ENCODE measurements at regions not wholly inside any gene's neighbourhood (a gene's known extent, or its start where the extent isn't known, plus 50 kb on each side); places are given as distances from the start of the nearest gene placed in this dataset.

DNA sequence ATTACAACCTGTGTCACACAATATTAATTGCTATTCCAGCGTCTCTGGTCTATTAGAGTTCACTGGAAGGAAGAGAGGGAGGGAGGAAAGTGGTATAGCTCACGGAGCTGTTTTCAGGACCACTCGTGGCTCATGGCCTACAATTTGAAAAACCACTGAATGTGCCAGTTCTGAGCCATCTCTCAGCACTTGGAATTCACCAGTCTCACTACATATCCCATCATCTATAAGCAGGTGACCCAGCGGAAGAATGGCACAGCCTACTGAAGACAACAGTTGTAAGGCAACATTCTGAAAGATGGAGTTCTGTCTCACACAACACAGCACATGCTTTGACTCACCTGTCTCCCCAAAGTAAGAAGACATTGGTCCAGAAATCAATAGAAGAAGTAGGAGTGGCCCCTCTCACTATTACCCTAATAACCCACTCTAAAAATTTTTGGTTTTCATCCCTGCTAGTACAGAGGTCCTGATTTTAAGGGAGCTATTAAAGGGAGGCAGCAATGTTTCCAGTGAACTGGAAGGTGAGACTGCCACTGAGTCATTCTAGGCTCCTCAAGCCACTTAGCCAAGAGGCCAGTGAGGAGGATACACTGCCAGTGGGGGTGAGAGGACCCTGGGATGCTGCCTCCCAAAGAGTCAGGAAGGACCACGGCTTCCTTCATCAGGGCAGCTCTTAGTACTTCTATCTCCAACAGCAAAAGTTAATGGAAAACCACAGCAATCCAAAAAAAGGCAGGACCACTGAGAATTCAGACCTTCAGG, 50.0 kb upstream of the DOCK9 start:
- Histone ChIP-seq H3K9ac (ENCODE audit: low read length) (no peak overlapping the region), H3K27ac (ENCODE audit: low read length) (no peak overlapping the region), H3K36me3 (ENCODE audit: control insufficient read depth, low read depth, low read length) (no peaks in the 10 kb centered on the region), H3K27me3 (ENCODE audit: control insufficient read depth, insufficient read depth, low read length) (no peaks in the 10 kb centered on the region), H3K9me3 (ENCODE audit: control insufficient read depth, low read depth, low read length) (no peaks in the 10 kb centered on the region), H3K4me3 (ENCODE audit: low read length) (no peak overlapping the region), H3K4me1 (ENCODE audit: control insufficient read depth, low read depth, low read length) (no peaks in the 10 kb centered on the region)

DNA sequence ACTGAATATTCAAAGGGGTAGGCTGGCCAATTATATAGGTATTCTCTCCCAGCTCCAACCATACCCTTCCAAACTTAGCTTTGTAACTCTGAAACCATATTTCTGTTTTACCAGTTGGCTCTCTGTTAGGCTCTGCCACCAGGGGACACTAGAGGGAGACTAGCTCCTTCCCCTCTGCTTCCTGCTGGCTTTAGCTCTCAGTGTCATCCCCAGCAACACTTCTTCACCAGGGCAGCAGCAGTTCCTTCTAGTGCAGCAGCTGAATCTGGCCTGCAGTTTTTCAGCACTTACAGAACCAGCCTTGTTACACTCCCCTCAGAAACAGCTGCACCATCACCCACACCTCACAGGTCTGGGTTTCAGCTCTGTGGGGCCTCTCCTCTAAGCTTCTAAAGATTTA, 51.0 kb upstream of the DOCK9 start:
- no peak overlapping the region for H3K9ac ChIP-seq (ENCODE audit: low read length)
- H3K27ac ChIP-seq (ENCODE audit: low read length), result no peak overlapping the region
- no peaks in the 10 kb centered on the region for H3K4me1 ChIP-seq (ENCODE audit: control insufficient read depth, low read depth, low read length)
- H3K27me3 ChIP-seq (ENCODE audit: control insufficient read depth, insufficient read depth, low read length), result no peaks in the 10 kb centered on the region
- no peaks in the 10 kb centered on the region for H3K9me3 ChIP-seq (ENCODE audit: control insufficient read depth, low read depth, low read length)
- no peak overlapping the region for H3K4me3 ChIP-seq (ENCODE audit: low read length)
- H3K36me3 ChIP-seq (ENCODE audit: control insufficient read depth, low read depth, low read length), result no peaks in the 10 kb centered on the region

DNA sequence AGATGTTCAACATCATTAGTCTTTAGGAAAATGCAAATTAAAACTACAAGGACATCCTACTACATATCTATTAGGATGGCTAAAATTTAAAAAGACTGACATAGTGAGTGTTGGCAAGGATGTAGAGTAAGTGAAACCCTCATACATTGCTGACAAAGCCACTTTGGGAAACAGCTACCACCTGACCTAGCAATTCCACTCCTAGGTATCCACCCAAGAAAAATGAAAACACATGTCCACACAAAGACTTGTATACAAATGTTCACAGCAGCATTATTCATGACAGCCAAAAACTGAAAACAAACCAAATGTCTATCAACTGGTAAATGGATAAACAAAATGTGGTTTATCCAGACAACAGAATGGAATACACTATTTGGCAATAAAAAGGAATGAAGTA, 51.7 kb upstream of the DOCK9 start:
- Histone ChIP-seq H3K4me3 (ENCODE audit: low read length) (no peak overlapping the region), H3K9ac (ENCODE audit: low read length) (no peak overlapping the region), H3K36me3 (ENCODE audit: control insufficient read depth, low read depth, low read length) (no peaks in the 10 kb centered on the region), H3K4me1 (ENCODE audit: control insufficient read depth, low read depth, low read length) (no peaks in the 10 kb centered on the region), H3K27me3 (ENCODE audit: control insufficient read depth, insufficient read depth, low read length) (no peaks in the 10 kb centered on the region), H3K27ac (ENCODE audit: low read length) (no peak overlapping the region), H3K9me3 (ENCODE audit: control insufficient read depth, low read depth, low read length) (no peaks in the 10 kb centered on the region)

DNA sequence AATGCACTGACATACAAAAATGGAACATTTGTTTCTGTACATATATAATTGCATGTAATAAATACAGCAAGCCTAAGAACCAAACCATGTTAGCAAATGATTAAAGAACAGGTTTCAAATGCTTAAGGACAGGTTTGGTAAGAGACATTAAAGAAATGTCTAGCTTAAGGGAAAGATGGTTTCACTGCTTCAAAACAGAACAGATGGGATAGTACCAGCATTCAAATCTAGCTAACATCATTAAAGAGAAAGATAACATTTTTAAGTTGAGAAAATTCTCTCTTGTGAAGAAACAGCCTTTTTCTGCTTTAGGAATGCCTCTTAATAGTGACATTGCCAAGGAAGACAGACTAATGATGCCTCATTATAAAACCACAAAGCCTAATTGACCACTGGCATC, 52.5 kb upstream of the DOCK9 start:
- H3K9me3 ChIP-seq (ENCODE audit: control insufficient read depth, low read depth, low read length), result no peaks in the 10 kb centered on the region
- H3K27ac ChIP-seq (ENCODE audit: low read length), result no peak overlapping the region
- H3K4me1 ChIP-seq (ENCODE audit: control insufficient read depth, low read depth, low read length), result no peaks in the 10 kb centered on the region
- no peak overlapping the region for H3K9ac ChIP-seq (ENCODE audit: low read length)
- H3K4me3 ChIP-seq (ENCODE audit: low read length), result no peak overlapping the region
- no peaks in the 10 kb centered on the region for H3K27me3 ChIP-seq (ENCODE audit: control insufficient read depth, insufficient read depth, low read length)
- no peaks in the 10 kb centered on the region for H3K36me3 ChIP-seq (ENCODE audit: control insufficient read depth, low read depth, low read length)

DNA sequence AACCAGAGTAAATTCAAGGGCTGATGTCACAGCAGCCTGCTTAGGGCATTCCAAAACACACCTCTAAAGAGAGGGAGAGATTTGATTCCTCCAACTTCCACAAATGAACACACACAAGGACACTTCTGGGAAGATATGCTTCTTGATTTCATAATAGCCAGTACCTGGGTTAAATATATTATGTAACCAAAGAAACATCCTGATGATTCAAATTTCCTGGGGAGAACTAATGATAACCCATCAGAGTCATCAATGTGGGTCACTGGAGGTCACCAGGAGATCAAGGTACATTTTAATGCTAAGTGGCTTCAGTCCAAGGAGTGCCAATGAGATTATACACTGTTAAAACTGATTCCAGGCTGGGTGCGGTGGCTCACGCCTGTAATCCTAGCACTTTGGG, 54.0 kb upstream of the DOCK9 start:
- Histone ChIP-seq H3K27me3 (ENCODE audit: control insufficient read depth, insufficient read depth, low read length) (no peaks in the 10 kb centered on the region), H3K9me3 (ENCODE audit: control insufficient read depth, low read depth, low read length) (no peaks in the 10 kb centered on the region), H3K4me1 (ENCODE audit: control insufficient read depth, low read depth, low read length) (no peaks in the 10 kb centered on the region), H3K4me3 (ENCODE audit: low read length) (no peak overlapping the region), H3K27ac (ENCODE audit: low read length) (no peak overlapping the region), H3K36me3 (ENCODE audit: control insufficient read depth, low read depth, low read length) (no peaks in the 10 kb centered on the region), H3K9ac (ENCODE audit: low read length) (no peak overlapping the region)

DNA sequence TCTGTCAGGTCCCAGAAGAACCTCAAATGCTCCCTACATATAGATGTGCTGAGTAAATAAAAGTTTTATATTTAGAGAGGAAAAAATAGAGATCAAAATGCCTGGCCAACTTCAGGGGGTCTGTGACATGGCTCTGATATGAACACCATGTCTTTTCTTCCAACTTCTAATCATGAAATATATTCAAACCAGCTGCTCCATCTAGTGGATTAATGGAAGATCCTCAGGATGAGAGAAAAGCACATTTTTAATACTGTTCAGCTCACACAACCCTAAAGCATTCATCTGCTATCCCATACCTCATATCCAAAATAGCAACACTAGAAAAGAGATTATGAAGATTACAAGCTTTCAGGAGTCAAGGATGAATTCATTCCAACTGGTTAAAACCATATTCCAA, 56.0 kb upstream of the DOCK9 start:
- Histone ChIP-seq H3K9me3 (ENCODE audit: control insufficient read depth, low read depth, low read length) (no peaks in the 10 kb centered on the region), H3K4me1 (ENCODE audit: control insufficient read depth, low read depth, low read length) (no peaks in the 10 kb centered on the region), H3K9ac (ENCODE audit: low read length) (no peak overlapping the region)

DNA sequence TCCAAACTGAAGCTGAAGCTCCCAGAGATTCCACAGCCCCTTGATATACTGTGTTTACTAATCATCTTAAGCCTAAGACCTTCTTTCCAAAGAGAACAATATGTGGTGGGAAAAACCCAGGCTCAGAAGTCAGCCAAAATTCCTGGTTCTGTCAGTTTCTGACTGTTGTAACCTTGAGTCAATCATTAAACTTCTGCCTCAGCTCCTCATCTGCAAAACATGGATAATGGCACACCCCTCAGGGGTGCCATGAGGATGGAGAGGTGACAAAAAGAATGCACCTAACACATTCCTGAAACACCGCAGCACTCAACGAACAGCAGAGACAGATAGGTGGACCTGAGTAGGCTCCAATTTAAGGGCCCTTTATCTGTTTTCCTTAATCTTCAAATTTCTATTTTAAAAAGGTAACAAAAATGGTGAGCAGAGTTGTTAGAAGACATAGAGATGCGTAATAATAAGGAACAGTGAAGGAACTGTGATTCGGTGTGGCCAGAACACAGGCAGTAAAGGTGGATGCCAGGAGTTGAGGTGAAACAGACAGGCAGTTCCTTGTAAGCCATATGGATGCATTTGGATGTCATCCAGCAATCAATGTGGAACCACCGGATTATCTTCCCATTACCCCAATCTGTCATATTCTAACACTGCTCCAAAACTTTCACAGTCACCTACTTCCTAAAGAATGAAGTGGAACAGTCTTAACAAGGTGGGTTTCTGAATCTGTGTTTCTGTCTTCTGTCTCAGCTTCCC, 56.6 kb upstream of the DOCK9 start:
- H3K27me3 ChIP-seq (ENCODE audit: control insufficient read depth, insufficient read depth, low read length), result no peaks in the 10 kb centered on the region

More for the DNA sequence above, 56.0 kb upstream of the DOCK9 start:
- no peak overlapping the region for H3K4me3 ChIP-seq (ENCODE audit: low read length)
- H3K36me3 ChIP-seq (ENCODE audit: control insufficient read depth, low read depth, low read length), result no peaks in the 10 kb centered on the region
- no peak overlapping the region for H3K27ac ChIP-seq (ENCODE audit: low read length)
- H3K27me3 ChIP-seq (ENCODE audit: control insufficient read depth, insufficient read depth, low read length), result no peaks in the 10 kb centered on the region

DNA sequence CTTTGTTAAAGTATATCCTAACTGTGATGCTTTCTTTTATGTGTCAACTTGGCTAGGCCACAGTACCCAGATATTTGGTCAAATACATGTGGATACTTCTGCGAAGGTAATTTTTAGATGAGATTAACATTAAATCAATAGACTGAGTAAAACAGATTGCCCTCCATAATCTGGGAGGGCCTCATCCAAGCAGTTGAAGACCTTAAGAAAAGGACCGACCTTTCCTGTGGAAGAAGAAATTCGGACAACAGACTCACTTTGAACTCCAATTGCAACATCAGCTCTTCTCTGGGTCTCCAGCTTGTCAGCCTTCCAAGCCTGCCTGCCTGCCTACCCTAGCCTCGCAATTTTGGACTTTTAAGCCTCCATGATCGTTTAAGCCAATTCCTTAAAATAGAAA, 57.9 kb upstream of the DOCK9 start:
- Histone ChIP-seq H3K4me3 (ENCODE audit: low read length) (no peak overlapping the region), H3K27ac (ENCODE audit: low read length) (no peak overlapping the region), H3K4me1 (ENCODE audit: control insufficient read depth, low read depth, low read length) (no peaks in the 10 kb centered on the region), H3K9me3 (ENCODE audit: control insufficient read depth, low read depth, low read length) (no peaks in the 10 kb centered on the region), H3K27me3 (ENCODE audit: control insufficient read depth, insufficient read depth, low read length) (no peaks in the 10 kb centered on the region), H3K9ac (ENCODE audit: low read length) (no peak overlapping the region), H3K36me3 (ENCODE audit: control insufficient read depth, low read depth, low read length) (no peaks in the 10 kb centered on the region)

More for the DNA sequence above, 56.6 kb upstream of the DOCK9 start:
- H3K4me1 ChIP-seq (ENCODE audit: control insufficient read depth, low read depth, low read length), result no peaks in the 10 kb centered on the region
- H3K9me3 ChIP-seq (ENCODE audit: control insufficient read depth, low read depth, low read length), result no peaks in the 10 kb centered on the region
- H3K4me3 ChIP-seq (ENCODE audit: low read length), result no peak overlapping the region
- H3K36me3 ChIP-seq (ENCODE audit: control insufficient read depth, low read depth, low read length), result no peaks in the 10 kb centered on the region
- H3K9ac ChIP-seq (ENCODE audit: low read length), result no peak overlapping the region
- H3K27ac ChIP-seq (ENCODE audit: low read length), result no peak overlapping the region

DNA sequence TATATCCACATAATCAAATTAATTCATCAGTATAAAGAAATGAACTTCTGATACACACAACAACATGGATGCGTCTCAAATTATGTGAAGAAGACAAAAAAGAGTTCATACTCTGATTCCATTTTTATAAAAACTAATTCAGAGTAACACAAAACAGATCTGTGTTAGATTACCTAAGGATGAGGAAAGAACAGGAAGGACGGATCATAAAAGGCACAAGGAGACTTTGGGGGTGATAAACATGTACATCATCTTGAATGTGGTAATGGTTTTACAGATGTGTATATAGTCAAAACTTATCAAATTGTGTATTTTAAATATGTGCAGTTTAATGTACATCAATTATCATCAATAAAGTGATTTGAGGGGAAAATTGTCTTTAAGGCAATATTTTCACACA, 59.9 kb upstream of the DOCK9 start:
- H3K9me3 ChIP-seq (ENCODE audit: control insufficient read depth, low read depth, low read length), result no peaks in the 10 kb centered on the region
- no peaks in the 10 kb centered on the region for H3K36me3 ChIP-seq (ENCODE audit: control insufficient read depth, low read depth, low read length)
- H3K9ac ChIP-seq (ENCODE audit: low read length), result no peak overlapping the region
- no peak overlapping the region for H3K4me3 ChIP-seq (ENCODE audit: low read length)
- no peaks in the 10 kb centered on the region for H3K4me1 ChIP-seq (ENCODE audit: control insufficient read depth, low read depth, low read length)
- no peaks in the 10 kb centered on the region for H3K27me3 ChIP-seq (ENCODE audit: control insufficient read depth, insufficient read depth, low read length)
- H3K27ac ChIP-seq (ENCODE audit: low read length), result no peak overlapping the region

DNA sequence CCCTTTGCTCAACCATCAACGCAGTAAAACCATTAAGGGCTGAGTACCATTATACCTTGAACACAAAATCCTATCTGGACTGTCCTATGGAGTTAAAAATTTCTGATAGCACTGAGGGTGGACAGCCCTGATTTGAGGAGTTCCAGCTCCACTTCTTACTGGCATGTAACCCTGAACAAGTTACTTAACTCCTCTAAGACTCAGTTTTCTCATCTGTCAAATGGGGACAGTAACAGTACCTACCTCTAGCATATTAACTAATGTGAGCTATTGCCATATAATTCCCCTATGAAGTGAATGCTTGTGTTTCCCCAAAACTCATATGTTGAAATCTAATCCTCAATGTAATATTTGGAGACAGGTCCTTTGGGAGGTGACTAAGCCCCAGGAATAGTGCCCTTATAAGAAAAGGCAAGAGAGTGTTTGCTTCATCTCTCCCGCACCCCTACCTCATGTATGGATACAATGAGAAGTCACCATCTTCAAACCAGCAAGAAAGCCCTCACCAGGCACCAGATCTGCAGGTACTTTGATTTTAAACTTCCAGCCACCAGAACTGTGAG, 61.9 kb upstream of the DOCK9 start:
- Histone ChIP-seq H3K4me1 (ENCODE audit: control insufficient read depth, low read depth, low read length) (no peaks in the 10 kb centered on the region), H3K36me3 (ENCODE audit: control insufficient read depth, low read depth, low read length) (no peaks in the 10 kb centered on the region), H3K4me3 (ENCODE audit: low read length) (no peak overlapping the region), H3K9me3 (ENCODE audit: control insufficient read depth, low read depth, low read length) (no peaks in the 10 kb centered on the region), H3K9ac (ENCODE audit: low read length) (no peak overlapping the region), H3K27me3 (ENCODE audit: control insufficient read depth, insufficient read depth, low read length) (no peaks in the 10 kb centered on the region), H3K27ac (ENCODE audit: low read length) (no peak overlapping the region)

DNA sequence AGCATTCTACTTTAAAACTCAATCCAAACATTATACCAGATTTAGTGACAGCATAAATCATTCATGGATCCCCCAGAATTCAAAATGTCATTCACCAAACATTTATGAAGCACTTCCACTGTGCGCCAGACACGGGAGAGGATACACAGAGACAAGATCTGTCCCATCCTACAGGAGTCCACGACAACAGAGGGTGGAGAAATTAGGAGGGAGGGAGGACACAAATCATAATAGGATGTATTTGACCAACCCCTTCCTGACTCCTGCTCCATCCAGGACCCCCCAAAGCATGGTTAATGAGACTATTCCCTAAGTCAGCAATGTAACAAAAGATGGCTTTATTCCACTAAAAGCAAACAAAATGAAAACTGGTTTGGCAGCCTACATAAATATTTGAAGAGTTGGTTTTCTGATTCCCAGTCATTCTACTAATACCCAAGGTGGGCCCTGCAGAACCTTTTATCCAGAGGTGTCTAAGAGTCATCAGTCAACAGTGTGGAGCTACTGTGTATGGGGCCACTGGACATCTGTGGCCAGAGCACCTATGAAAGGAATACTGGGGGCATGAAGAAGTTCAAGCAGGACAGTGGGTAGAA, 62.8 kb upstream of the DOCK9 start:
- Histone ChIP-seq H3K9me3 (ENCODE audit: control insufficient read depth, low read depth, low read length) (no peaks in the 10 kb centered on the region), H3K4me1 (ENCODE audit: control insufficient read depth, low read depth, low read length) (no peaks in the 10 kb centered on the region), H3K9ac (ENCODE audit: low read length) (no peak overlapping the region), H3K36me3 (ENCODE audit: control insufficient read depth, low read depth, low read length) (no peaks in the 10 kb centered on the region), H3K27ac (ENCODE audit: low read length) (no peak overlapping the region), H3K27me3 (ENCODE audit: control insufficient read depth, insufficient read depth, low read length) (no peaks in the 10 kb centered on the region), H3K4me3 (ENCODE audit: low read length) (no peak overlapping the region)

Data from iPS-18a (cell line).